ENCODE measurements at regions not wholly inside any gene's neighbourhood (a gene's known extent, or its start where the extent isn't known, plus 50 kb on each side); places are given as distances from the start of the nearest gene placed in this dataset.

DNA sequence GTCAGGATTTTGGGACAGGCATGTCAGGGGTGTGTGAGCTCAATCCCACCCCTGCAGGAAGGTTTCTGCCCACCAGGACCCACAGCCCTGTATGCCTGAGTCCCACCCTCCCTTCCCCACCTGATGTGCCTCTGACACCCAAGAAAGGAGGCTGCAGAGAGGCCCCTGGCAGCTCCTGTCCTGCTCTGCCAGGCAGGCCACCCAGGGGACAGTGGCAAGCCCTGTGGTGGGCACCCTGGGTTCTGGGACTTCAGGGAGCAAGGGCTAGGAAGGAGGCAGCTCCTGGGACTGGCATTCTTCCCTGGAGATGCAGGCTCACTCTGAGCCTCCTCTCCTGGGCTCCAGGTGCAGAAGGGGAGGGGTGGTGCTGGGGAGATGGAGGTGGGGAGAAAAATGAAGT is 234.5 kb upstream of the B3GAT1 start:
- H3K9me3 ChIP-seq (ENCODE audit: control insufficient read depth, low read depth, low read length) = no peaks in the 10 kb centered on the region
- H4K8ac ChIP-seq (replicated peaks; ENCODE audit: insufficient read length, low read depth, low read length) = no peak overlapping the region
- H3K9me3 Mint-ChIP-seq = no peaks in the 10 kb centered on the region
- no peak overlapping the region for H3K9ac ChIP-seq (ENCODE audit: extremely low read depth, insufficient read length, low read length)
- TF ChIP-seq CTCF (conservative IDR thresholded peaks at IDR 0.05) = no peak
- H3K27ac Mint-ChIP-seq = no peak overlapping the region
- no peak overlapping the region for H3K27ac ChIP-seq (ENCODE audit: insufficient read length, low read depth, low read length)
- H3K4me1 Mint-ChIP-seq = peaks cover 29 to 41% of the 10 kb centered on the region in 2 experiments
- H3K18ac ChIP-seq (ENCODE audit: insufficient read length, low read depth, low read length) = no peak overlapping the region
- H3K27me3 Mint-ChIP-seq (ENCODE audit: low read depth) = peaks cover 33% of the 10 kb centered on the region
- no peak overlapping the region for H3K23ac ChIP-seq (ENCODE audit: insufficient read length, low read depth, low read length)
- H3K4me2 ChIP-seq (ENCODE audit: insufficient read depth, insufficient read length, low read length) = no peak overlapping the region
- no peak overlapping the region for H2BK5ac ChIP-seq (ENCODE audit: insufficient read length, low read length)
- H2BK12ac ChIP-seq (ENCODE audit: insufficient read length, low read depth, low read length) = no peak overlapping the region
- no peak overlapping the region for H4K5ac ChIP-seq (ENCODE audit: insufficient read length, low read depth, low read length)
- H4K20me1 ChIP-seq (ENCODE audit: control insufficient read depth, insufficient read depth, insufficient read length) = no peaks in the 10 kb centered on the region
- no peak overlapping the region for H3K4me3 Mint-ChIP-seq
- no peak overlapping the region for H3T11ph ChIP-seq (ENCODE audit: low read length)
- no peaks in the 10 kb centered on the region; the same call in 1 of the 2 replicates for H3K4me1 ChIP-seq (ENCODE audit: insufficient read depth, low read length)
- H3K14ac ChIP-seq (ENCODE audit: insufficient read depth, low read length) = no peak overlapping the region
- H3K4ac ChIP-seq (ENCODE audit: low read depth, low read length) = no peak overlapping the region
- H3K27me3 ChIP-seq (ENCODE audit: insufficient read depth, low read length) = no peaks in the 10 kb centered on the region
- H2BK15ac ChIP-seq (ENCODE audit: low read depth, low read length) = no peak overlapping the region
- H4K91ac ChIP-seq (ENCODE audit: insufficient read length, low read depth, low read length) = no peak overlapping the region
- H3K36me3 Mint-ChIP-seq (ENCODE audit: insufficient read depth in 1 of 3, low read depth in 3 of 3) = no peaks in the 10 kb centered on the region
- no peaks in the 10 kb centered on the region for H3K79me1 ChIP-seq (ENCODE audit: insufficient read depth, low read depth, low read length, poor library complexity, severe bottlenecking)
- H2AK5ac ChIP-seq (ENCODE audit: insufficient read length, low read length) = no peak overlapping the region
- no peak overlapping the region for H2BK120ac ChIP-seq (ENCODE audit: low read depth, low read length, poor library complexity, severe bottlenecking)
- DNase-seq = no peak
- H3K23me2 ChIP-seq (ENCODE audit: insufficient read length, low read depth, low read length, poor library complexity, severe bottlenecking) = no peaks in the 10 kb centered on the region
- H3K56ac ChIP-seq (ENCODE audit: insufficient read length, low read depth, low read length) = no peak overlapping the region
- H2AFZ ChIP-seq (ENCODE audit: low read length) = no peak overlapping the region
- no peaks in the 10 kb centered on the region for H3K79me2 ChIP-seq (ENCODE audit: insufficient read depth, low read length)
- no peak overlapping the region for H2BK20ac ChIP-seq (ENCODE audit: low read depth, low read length, poor library complexity, severe bottlenecking)
